ENCODE measurements at regions not wholly inside any gene's neighbourhood (a gene's known extent, or its start where the extent isn't known, plus 50 kb on each side); places are given as distances from the start of the nearest gene placed in this dataset.

DNA sequence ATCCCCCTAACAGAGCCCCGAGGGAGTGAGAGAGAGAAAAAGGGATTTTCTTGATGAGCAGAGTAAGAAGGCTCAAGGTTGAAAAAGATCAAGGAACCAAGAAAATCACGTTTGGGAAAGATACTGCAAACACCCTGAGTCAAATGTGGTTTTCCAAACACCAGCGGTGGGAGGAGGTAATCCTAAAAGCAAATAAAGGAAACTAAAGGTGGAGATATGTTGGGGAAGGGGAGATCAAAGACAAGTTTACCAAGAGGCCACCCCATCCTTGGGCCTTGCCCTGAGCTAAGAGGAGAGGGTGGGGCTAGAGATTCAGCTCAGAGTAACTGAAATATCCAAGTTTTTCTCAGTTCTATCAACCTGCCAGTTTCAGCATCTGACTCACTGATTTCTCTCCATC is 332.3 kb downstream of the ETAA1 start (continued):
- no peak for TF ChIP-seq ZHX2 (IDR thresholded peaks at IDR 0.05; ENCODE audit: low read depth)
- no peak for TF ChIP-seq ZHX2 (CRISPR knock-in tag; IDR thresholded peaks at IDR 0.05; ENCODE audit: borderline replicate concordance)
- TF ChIP-seq, protein P1, sequence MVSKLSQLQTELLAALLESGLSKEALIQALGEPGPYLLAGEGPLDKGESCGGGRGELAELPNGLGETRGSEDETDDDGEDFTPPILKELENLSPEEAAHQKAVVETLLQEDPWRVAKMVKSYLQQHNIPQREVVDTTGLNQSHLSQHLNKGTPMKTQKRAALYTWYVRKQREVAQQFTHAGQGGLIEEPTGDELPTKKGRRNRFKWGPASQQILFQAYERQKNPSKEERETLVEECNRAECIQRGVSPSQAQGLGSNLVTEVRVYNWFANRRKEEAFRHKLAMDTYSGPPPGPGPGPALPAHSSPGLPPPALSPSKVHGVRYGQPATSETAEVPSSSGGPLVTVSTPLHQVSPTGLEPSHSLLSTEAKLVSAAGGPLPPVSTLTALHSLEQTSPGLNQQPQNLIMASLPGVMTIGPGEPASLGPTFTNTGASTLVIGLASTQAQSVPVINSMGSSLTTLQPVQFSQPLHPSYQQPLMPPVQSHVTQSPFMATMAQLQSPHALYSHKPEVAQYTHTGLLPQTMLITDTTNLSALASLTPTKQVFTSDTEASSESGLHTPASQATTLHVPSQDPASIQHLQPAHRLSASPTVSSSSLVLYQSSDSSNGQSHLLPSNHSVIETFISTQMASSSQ (IDR thresholded peaks at IDR 0.05; ENCODE audit: low read depth), result no peak
- TF ChIP-seq, protein P1 (CRISPR knock-in tag; IDR thresholded peaks at IDR 0.05; ENCODE audit: borderline replicate concordance), result no peak
- no peak for TF ChIP-seq ARHGAP35 (CRISPR knock-in tag; IDR thresholded peaks at IDR 0.05; ENCODE audit: borderline replicate concordance)
- peak; percentile 84 for TF ChIP-seq ISL2 (CRISPR knock-in tag; IDR thresholded peaks at IDR 0.05)
- TF ChIP-seq ZNF124 (CRISPR knock-in tag; IDR thresholded peaks at IDR 0.05), result no peak
- no peak for TF ChIP-seq CSRNP1 (CRISPR knock-in tag; IDR thresholded peaks at IDR 0.05)
- no peak for TF ChIP-seq ZNF510 (CRISPR knock-in tag; IDR thresholded peaks at IDR 0.05; ENCODE audit: low read depth)
- TF ChIP-seq ZBTB25 (CRISPR knock-in tag; IDR thresholded peaks at IDR 0.05), result no peak
- TF ChIP-seq GATA4 (IDR thresholded peaks at IDR 0.05; ENCODE audit: borderline replicate concordance, low read depth), result no peak
- TF ChIP-seq MZF1 (CRISPR knock-in tag; IDR thresholded peaks at IDR 0.05; ENCODE audit: borderline replicate concordance), result no peak
- TF ChIP-seq ZFP36L2 (CRISPR knock-in tag; IDR thresholded peaks at IDR 0.05), result no peak
- TF ChIP-seq GLI4 (CRISPR knock-in tag; IDR thresholded peaks at IDR 0.05; ENCODE audit: borderline replicate concordance), result no peak
- no peak for TF ChIP-seq ZNF430 (CRISPR knock-in tag; IDR thresholded peaks at IDR 0.05)
- TF ChIP-seq HOXA7 (CRISPR knock-in tag; IDR thresholded peaks at IDR 0.05), result no peak
- TF ChIP-seq HES4 (CRISPR knock-in tag; IDR thresholded peaks at IDR 0.05; ENCODE audit: borderline replicate concordance), result no peak
- TF ChIP-seq NCOA2 (CRISPR knock-in tag; IDR thresholded peaks at IDR 0.05), result no peak; the same call in 1 of the 2 replicates
- TF ChIP-seq NKX3-1 (CRISPR knock-in tag; IDR thresholded peaks at IDR 0.05), result no peak
